ENCODE measurements at regions not wholly inside any gene's neighbourhood (a gene's known extent, or its start where the extent isn't known, plus 50 kb on each side); places are given as distances from the start of the nearest gene placed in this dataset.

DNA sequence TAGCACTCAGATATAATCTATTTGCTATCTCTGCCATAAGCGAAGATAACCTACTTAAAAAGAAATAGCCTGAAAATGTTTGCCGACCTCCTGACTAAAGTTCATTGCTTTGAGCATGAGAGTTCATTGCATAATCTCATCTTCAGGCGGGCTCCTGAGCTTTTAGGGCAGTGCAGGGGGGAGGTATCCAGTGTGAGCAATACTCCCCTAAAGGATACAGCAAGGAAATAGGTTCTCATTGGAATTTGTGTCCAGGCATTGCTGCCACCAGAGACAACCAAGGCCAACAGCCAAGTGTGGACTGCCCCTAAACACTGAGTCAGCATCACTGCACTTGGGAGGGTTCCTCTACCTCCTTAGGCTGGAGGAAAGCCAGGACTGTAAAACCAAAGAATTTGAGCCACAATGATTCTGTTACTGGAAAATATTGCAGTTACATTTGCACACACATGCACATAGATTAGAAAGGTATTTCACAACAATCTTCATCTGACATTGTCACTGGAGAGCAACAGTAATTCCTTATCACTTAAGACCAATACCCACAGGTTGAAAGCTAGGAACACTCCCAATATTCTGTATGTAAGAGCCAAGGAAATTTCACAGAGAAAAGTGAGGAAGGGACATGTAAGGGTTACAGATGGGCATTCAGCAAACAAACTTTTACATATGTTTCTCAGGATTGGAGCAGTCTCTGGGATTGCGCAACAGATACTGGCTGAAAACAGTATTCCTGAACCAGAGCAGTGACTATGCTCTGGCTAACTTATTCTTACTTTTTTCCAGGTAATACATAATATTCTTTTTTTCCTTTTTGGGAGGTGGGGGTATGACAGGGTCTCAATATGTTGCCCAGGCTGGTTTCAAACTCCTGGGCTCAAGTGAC lies 98.6 kb upstream of the TLE1 start:
- no peaks in the 10 kb centered on the region for H3K4me1 Mint-ChIP-seq
- intact Hi-C loops (cut with micrococcal nuclease): no loop called here
- H3K36me3 Mint-ChIP-seq: no peaks in the 10 kb centered on the region
- TF ChIP-seq, protein P1, sequence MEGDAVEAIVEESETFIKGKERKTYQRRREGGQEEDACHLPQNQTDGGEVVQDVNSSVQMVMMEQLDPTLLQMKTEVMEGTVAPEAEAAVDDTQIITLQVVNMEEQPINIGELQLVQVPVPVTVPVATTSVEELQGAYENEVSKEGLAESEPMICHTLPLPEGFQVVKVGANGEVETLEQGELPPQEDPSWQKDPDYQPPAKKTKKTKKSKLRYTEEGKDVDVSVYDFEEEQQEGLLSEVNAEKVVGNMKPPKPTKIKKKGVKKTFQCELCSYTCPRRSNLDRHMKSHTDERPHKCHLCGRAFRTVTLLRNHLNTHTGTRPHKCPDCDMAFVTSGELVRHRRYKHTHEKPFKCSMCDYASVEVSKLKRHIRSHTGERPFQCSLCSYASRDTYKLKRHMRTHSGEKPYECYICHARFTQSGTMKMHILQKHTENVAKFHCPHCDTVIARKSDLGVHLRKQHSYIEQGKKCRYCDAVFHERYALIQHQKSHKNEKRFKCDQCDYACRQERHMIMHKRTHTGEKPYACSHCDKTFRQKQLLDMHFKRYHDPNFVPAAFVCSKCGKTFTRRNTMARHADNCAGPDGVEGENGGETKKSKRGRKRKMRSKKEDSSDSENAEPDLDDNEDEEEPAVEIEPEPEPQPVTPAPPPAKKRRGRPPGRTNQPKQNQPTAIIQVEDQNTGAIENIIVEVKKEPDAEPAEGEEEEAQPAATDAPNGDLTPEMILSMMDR (IDR thresholded peaks at IDR 0.05): no peak
- Histone ChIP-seq H3K4me3 (ENCODE audit: low read length) (no peak overlapping the region), H3K36me3 (ENCODE audit: control insufficient read depth, insufficient read depth, low read length) (no peaks in the 10 kb centered on the region), H3K27ac (ENCODE audit: low read length) (no peak overlapping the region), H3K27me3 (ENCODE audit: control insufficient read depth, insufficient read depth, low read length) (no peaks in the 10 kb centered on the region), H3K4me1 (ENCODE audit: control insufficient read depth, insufficient read depth, low read length) (no peaks in the 10 kb centered on the region), H3K9me3 (ENCODE audit: control insufficient read depth, insufficient read depth, low read length) (no peaks in the 10 kb centered on the region)
- no peak overlapping the region for H3K4me3 Mint-ChIP-seq
- no peaks in the 10 kb centered on the region for H3K27me3 Mint-ChIP-seq (ENCODE audit: low read depth in 2 of 2)
- no peaks in the 10 kb centered on the region for H3K9me3 Mint-ChIP-seq
- 95% methylated on average over 4 of the region's 4 CpGs for WGBS (ENCODE audit: insufficient coverage)
- no peak overlapping the region for H3K27ac Mint-ChIP-seq
- ATAC-seq: no peak
- no peak for DNase-seq

DNA sequence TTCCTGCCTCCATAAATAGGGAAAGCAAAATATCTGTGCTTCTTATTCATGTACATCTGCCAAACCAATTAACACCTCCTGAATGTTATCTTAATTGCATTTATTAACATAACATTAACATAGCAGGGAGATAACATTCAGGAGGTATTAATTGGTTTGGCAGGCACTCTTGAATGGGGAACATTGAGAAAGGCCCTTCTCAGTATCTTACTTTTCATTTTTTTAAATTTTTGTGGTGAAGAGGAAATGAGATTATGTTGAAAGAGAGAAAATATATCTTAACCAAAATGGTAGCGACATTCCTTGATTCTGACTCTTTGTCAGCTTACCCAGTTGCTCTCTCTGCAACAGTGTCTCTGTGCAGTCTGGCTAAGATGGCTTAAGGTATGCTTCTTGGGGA lies 100.4 kb upstream of the TLE1 start:
- DNase-seq (no peak), ATAC-seq (no peak)
- no peaks in the 10 kb centered on the region for H3K27me3 ChIP-seq (ENCODE audit: control insufficient read depth, insufficient read depth, low read length)
- WGBS (ENCODE audit: insufficient coverage): 69% methylated on average over 1 of the region's 1 CpG
- no peaks in the 10 kb centered on the region for H3K9me3 ChIP-seq (ENCODE audit: control insufficient read depth, insufficient read depth, low read length)
- H3K36me3 ChIP-seq (ENCODE audit: control insufficient read depth, insufficient read depth, low read length): no peaks in the 10 kb centered on the region
- H3K27ac ChIP-seq (ENCODE audit: low read length): no peak overlapping the region
- Mint-ChIP-seq H3K36me3 (no peaks in the 10 kb centered on the region), H3K9me3 (no peaks in the 10 kb centered on the region), H3K27ac (no peak overlapping the region), H3K27me3 (ENCODE audit: low read depth in 2 of 2) (peaks cover 0 to 7% of the 10 kb centered on the region in 2 donors), H3K4me3 (no peak overlapping the region), H3K4me1 (no peaks in the 10 kb centered on the region)
- TF ChIP-seq, protein P1 (IDR thresholded peaks at IDR 0.05): no peak
- no peaks in the 10 kb centered on the region for H3K4me1 ChIP-seq (ENCODE audit: control insufficient read depth, insufficient read depth, low read length)
- intact Hi-C loops (cut with micrococcal nuclease): no loop called here
- H3K4me3 ChIP-seq (ENCODE audit: low read length): no peak overlapping the region

DNA sequence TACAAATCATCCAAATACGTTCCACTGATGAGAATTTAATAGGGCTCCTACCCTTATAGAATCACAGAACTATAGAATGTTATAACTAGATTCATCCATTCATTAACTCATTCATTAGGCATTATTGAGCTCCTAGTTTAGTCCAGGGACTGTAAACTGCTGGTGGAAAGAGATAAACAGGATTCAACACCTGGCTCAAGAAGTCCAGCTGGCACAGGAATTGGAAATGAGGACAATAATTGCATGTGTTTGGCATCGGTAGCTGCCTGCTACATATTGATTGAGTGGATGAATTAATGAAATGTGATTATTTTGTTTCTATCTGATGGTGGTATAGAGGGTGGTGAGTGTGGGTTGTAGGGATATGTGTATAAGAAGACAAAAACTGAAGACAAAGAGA lies 100.8 kb upstream of the TLE1 start:
- DNase-seq: no peak

More for the DNA sequence above, 100.8 kb upstream of the TLE1 start:
- H3K36me3 ChIP-seq (ENCODE audit: control insufficient read depth, insufficient read depth, low read length): no peaks in the 10 kb centered on the region
- no peaks in the 10 kb centered on the region for H3K27me3 ChIP-seq (ENCODE audit: control insufficient read depth, insufficient read depth, low read length)
- no peak for ATAC-seq
- Mint-ChIP-seq H3K4me3 (no peak overlapping the region), H3K36me3 (no peaks in the 10 kb centered on the region), H3K27me3 (ENCODE audit: low read depth in 2 of 2) (peaks cover 0 to 7% of the 10 kb centered on the region in 2 donors), H3K9me3 (no peaks in the 10 kb centered on the region), H3K4me1 (no peaks in the 10 kb centered on the region), H3K27ac (no peak overlapping the region)
- TF ChIP-seq, protein P1 (IDR thresholded peaks at IDR 0.05): no peak
- H3K4me3 ChIP-seq (ENCODE audit: low read length): no peak overlapping the region
- no peaks in the 10 kb centered on the region for H3K9me3 ChIP-seq (ENCODE audit: control insufficient read depth, insufficient read depth, low read length)
- intact Hi-C loops (cut with micrococcal nuclease): no loop called here
- 100% methylated on average over 2 of the region's 2 CpGs for WGBS (ENCODE audit: insufficient coverage)
- no peaks in the 10 kb centered on the region for H3K4me1 ChIP-seq (ENCODE audit: control insufficient read depth, insufficient read depth, low read length)
- H3K27ac ChIP-seq (ENCODE audit: low read length): no peak overlapping the region

Measured in natural killer cell (primary cell).